ENCODE measurements at regions not wholly inside any gene's neighbourhood (a gene's known extent, or its start where the extent isn't known, plus 50 kb on each side); places are given as distances from the start of the nearest gene placed in this dataset.
"Not testable (repeated sequence)": the region's sequence is repeated elsewhere in the genome, so short reads cannot be mapped to it uniquely, and the experiment has no call there.

- no peak for DNase-seq
These were observed 531.2 kb downstream of the PIK3C3 start for GRCh38 chr18:42486271-42486670.

DNA sequence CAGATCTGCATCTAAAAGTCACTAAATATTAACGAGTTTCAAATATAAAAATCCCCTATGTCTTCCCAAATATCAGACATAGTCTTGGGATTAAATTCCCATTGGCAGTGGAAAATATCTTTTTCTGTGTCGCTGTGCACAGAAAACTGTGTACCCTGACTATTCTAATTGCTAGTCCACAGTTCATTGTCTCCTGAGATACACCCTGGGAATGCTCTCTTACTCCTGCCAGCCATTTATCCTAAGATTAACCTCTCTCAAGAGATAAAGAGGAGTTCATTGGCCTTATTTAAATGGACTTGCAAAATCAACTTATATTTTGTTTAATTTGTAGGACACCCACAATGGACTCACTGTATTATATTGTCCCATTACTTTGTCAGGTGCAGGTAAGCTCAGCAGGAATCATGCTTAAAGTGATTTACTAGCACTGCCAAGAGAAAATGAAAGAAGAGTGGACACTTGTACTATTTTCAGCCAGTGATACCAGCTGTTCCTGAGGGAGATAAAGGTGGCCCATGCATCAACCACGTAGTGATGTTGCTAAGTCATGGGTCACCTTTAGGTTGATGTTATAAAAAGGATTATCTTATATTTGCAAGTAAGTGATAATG, 553.8 kb downstream of the PIK3C3 start:
- no peak for DNase-seq

DNA sequence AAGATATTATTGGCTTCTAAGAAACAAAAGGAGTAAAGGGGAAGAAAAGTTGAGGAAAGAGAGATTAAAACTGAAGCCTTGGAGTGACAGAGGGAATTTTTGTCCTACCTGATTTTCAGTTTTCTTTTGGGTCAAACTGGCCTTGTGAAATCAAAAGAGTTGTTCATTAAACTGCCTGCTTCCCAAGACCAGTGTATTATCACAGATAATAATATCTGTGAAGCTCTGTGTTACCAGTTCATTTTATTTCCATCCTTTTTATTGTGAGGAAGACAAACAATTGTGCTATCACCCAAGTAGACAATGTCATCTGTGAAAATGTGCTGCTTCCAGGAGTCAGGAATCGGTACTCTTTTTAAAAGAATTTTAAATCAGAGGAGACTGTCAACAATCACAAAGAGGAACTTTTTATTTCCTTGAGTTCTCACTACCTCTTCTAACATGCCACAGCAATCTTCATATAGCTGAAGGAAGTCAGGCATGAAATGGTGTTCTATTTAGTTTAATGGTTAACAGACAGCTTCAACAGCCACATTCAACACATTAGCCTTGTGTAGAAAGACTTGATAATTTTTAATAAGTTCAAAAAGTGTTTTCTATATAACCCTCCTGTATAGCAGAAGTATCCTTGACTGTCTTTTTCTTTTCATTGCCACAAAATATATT, 554.8 kb downstream of the PIK3C3 start:
- DNase-seq, result no peak

DNA sequence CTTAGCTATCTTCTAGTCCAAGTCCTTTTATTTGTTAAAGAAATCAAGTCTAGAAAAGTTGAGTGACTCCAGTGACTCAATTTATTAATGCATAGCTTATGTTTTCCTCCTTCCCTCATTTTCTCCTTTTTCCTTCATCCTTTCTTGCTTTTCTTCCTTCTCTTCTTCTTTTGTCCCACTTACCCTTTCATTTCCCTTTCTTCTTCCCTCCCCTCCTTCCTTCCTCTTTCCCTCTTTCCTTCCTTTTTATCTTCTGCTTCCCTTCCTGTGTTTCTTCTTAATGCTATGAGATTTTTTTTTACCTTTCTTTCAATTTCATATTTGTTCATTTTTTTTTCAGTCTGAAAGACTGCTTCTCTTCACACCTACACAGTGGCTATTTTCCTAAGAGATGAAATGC, 555.5 kb downstream of the PIK3C3 start:
- no peak for DNase-seq

DNA sequence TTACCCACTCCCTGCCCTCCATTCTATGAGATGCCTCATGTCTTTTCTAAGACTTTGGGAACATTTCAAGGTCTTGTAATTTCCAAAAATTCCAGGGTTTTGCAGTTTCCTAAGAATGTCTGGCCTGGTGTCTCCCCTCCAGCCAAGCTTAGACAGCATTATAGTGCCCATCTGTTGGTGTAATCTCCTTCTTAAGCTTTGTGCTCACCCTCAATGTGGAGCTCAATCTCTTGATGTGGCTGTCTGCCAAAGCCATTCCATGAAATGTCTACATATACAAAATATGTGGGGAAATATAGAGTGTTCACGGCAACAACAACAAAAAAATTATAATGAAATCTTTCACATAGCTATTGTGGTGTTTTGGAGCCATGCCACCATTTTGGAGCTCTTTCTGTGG, 558.4 kb downstream of the PIK3C3 start:
- no peak for DNase-seq

GRCh38 chr18:42514512-42514911, 559.5 kb downstream of the PIK3C3 start:
- no peak for DNase-seq

GRCh38 chr18:42517896-42518295, 562.9 kb downstream of the PIK3C3 start:
- DNase-seq, result no peak

GRCh38 chr18:42518331-42518730, 563.3 kb downstream of the PIK3C3 start:
- not testable (repeated sequence) for DNase-seq

DNA sequence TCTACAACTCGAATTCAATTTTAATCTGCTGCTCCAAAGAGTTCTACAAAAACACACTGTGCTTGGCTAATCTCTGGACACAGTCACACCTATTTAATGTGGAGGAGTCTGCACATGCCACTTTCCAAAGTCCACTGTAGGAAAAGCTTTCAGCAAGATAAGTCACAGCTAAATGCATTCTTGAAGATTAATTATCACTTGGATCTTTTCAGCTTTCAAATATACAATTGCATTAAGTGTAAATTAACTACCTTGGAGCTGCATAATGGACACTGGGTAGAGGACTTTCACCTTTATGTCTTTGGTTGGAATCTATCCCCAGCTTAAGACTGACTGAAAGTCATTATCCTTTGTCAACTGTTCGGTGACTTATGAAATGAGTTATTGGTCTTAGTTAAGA, 565.1 kb downstream of the PIK3C3 start:
- no peak for DNase-seq

DNA sequence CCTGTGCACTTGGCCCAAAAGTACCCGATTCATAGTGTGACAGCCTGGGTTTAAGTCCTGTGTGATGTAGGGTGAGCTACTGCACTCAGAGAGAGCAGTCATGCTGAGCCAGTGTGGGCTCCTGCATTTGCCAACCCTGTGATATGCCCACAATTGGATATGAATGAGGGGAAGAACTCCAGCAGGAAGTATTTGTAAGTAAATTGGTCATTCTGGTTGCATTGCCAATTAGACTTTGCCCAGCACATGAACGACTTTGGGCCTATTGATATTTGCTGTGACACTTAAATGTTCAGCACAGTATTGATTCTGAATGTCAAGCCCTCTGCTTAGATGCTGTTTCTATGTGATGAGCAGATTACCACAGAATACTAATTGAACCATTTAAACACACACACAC, 570.9 kb downstream of the PIK3C3 start:
- DNase-seq, result no peak

GRCh38 chr18:42527766-42528165, 572.7 kb downstream of the PIK3C3 start:
- DNase-seq, result no peak

- no peak for DNase-seq
These were observed 575.2 kb downstream of the PIK3C3 start for GRCh38 chr18:42530276-42530675.

DNA sequence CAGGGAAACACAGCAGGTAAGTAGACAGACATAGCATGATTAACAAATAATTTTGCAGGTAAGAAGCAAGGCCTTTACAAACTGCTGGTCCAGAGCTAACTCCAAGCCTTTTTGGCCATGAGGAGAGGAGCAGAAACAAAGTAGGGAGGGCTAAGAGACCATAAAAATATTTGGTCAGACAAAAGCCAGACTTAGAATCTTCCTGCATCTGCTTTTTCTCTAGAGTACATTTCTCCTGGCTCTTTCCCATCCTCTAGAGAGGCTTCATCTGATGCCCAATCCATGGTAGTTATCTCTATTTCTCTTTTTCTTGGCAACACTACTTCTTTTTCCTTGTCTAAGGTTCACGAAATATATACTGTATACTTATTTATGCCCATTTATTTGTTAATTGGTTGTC, 577.1 kb downstream of the PIK3C3 start:
- DNase-seq, result no peak

DNA sequence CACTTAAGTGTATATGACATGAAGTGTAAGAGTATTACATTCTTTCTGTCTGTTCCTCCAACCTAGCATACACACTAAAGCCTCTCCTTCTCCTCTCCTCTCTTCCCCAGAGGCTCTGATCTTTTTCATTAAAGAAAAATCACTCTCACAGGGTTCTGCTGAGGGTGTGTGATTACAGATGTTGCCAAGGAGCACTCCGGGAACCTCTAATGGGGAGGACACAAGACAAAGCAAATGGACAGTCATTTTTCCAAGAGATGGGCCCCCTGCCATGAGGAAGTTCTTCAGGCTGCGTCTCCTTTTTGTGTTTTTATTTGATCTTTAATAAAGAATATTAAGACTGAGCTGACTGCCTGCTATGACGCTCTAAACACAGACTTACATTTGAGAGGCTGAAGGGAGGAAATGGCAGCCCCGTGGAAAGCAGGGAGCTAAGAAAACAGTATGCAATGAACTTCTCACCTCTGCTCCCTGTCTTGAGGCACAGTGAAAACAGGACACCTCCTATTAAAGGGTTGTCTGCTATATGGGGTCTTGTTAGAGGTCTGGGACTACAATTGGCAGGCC, 578.1 kb downstream of the PIK3C3 start:
- DNase-seq, result no peak

- DNase-seq, result no peak
These were observed 578.6 kb downstream of the PIK3C3 start for GRCh38 chr18:42533616-42534015.

- DNase-seq, result no peak
These were observed 579.3 kb downstream of the PIK3C3 start for GRCh38 chr18:42534313-42534712.

DNA sequence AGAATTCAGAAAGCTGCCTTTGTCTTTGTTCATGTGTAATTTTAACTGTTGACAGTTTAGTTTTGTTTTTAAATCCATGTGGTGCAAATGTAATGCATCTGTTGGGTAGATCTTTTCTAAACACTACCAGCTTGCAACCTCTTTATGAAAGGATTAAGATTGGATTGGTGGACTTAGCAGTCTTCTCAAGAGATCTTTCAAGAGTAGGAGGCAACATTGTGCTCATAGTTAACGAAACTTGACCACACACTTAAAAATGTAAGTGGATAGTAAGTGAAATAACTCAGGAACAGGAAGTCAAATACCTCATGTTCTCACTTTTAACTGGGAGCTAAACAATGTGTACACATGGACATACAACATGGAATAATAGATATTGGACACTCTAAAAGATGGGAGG, 579.0 kb downstream of the RIT2 start:
- no peak for DNase-seq

- DNase-seq, result no peak
These were observed 578.2 kb downstream of the RIT2 start for GRCh38 chr18:42537291-42537690.

DNA sequence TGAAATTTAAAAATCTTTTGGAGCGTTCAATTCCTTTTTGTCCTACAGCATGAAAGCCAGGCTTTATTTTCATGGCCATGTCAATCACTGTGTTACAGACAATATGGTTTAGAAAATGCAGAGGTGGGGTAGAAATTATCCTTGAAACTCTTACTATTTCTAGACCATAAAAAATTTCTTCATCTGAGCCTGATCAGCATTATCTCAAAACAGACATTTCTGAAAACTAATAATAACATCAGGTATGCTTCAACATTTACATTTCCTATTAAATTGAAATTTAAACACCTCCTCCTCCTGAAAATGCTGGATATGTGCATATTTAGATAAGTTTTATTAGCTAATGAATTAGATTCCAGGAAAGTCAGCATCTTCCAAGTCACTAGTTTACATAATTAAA, 570.6 kb downstream of the RIT2 start:
- DNase-seq, result no peak

- DNase-seq, result no peak
These were observed 569.7 kb downstream of the RIT2 start for GRCh38 chr18:42545825-42546224.

DNA sequence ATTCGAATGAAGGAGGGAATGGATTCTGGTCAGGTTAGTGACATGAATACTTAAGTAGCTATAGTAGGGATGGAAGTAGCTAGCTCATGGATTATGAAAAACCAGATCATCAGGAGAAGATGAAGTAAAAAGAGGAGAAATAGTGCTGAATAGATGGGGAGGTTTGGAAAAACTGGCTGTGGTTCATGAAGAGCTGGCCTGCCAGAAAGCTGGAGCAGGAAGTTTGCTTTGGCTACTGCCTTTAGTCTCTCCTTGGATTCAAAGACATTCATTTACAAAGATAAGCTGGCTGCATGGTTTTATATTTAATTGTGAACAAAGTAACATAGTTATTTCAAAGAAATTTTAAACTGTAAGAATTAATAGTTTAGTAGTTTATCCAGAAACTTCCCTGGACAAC, 567.0 kb downstream of the RIT2 start:
- no peak for DNase-seq

- no peak for DNase-seq
These were observed 565.9 kb downstream of the RIT2 start for GRCh38 chr18:42549596-42549995.

GRCh38 chr18:42552559-42552958, 562.9 kb downstream of the RIT2 start:
- not testable (repeated sequence) for DNase-seq

- no peak for DNase-seq
These were observed 556.3 kb downstream of the RIT2 start for GRCh38 chr18:42559069-42559690.

Measured in suppressor macrophage treated with lipopolysaccharide for 1 hour (primary cell).